ENCODE measurements at regions not wholly inside any gene's neighbourhood (a gene's known extent, or its start where the extent isn't known, plus 50 kb on each side); places are given as distances from the start of the nearest gene placed in this dataset.
"Not testable (repeated sequence)": the region's sequence is repeated elsewhere in the genome, so short reads cannot be mapped to it uniquely, and the experiment has no call there.

DNA sequence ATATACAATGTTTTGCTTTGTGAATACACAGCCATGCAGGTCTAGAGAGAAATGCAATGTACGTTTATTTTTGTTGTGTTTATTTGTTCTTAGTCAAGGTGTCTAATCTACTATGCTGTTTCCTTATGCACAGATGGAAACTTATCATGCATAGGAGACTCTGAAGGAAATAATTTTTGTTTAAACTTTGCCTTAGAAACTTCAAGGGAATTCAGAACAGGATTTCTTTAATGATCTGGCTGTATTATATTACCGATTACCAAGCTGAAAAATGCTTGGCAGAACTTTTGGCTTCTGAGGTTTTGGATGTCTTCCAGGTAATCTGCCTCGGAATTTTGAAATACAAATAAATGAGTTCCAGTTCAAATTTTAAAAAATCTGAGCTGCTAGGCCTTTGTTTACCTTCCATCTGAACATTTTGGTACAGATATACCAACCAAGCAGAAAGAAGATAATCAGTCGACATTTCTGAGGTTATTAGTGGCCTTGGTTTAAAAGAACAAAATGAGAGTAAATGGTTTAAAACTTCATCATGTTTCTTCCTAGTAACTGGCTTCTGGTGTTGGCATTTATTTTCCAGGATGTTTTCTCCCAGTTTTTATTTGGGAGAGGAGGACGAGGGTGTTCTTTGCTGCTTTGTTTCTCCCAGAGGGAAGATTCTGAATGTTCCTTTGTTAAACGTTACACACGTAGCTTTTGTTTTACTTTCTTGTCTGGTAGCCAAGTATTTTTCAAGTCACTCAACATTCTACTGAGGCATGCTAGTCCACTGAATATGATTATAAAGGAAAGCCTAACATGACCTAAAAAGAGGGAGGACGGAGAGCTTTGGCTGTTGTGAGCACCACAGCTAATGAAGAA is 421.8 kb upstream of the TBL1XR1 start:
- no peak overlapping the region for H3K4me3 ChIP-seq (ENCODE audit: low read depth, low read length)
- DNase-seq (ENCODE audit: low read depth, low spot score) = peak; percentile 92
- in situ Hi-C loops (cut with HindIII; ENCODE audit: low sequenced_read_pairs) = no loop called here
- TF ChIP-seq, protein P1, sequence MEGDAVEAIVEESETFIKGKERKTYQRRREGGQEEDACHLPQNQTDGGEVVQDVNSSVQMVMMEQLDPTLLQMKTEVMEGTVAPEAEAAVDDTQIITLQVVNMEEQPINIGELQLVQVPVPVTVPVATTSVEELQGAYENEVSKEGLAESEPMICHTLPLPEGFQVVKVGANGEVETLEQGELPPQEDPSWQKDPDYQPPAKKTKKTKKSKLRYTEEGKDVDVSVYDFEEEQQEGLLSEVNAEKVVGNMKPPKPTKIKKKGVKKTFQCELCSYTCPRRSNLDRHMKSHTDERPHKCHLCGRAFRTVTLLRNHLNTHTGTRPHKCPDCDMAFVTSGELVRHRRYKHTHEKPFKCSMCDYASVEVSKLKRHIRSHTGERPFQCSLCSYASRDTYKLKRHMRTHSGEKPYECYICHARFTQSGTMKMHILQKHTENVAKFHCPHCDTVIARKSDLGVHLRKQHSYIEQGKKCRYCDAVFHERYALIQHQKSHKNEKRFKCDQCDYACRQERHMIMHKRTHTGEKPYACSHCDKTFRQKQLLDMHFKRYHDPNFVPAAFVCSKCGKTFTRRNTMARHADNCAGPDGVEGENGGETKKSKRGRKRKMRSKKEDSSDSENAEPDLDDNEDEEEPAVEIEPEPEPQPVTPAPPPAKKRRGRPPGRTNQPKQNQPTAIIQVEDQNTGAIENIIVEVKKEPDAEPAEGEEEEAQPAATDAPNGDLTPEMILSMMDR (IDR thresholded peaks at IDR 0.05; ENCODE audit: low read depth, low read length) = no peak

DNA sequence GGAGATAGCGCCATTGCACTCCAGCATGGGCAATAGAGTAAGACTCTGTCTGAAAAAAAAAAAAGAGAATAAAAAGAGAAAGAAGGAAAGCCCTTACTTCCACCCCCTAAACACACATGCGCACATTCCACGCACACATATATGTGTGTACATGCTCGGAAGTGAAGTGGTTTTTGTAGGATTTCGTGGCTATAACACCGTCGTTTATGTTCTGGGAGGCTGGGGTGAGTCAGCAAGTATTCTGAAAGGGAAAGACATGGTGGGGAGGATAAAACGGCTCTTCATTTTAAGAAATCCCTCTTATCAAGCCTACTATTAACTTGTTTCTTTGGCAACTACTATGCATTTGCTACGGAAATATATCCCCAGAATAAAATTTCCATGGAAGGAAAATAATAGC is 422.8 kb upstream of the TBL1XR1 start:
- in situ Hi-C loops (cut with HindIII; ENCODE audit: low sequenced_read_pairs) = no loop called here
- TF ChIP-seq, protein P1 (IDR thresholded peaks at IDR 0.05; ENCODE audit: low read depth, low read length) = no peak
- no peak for DNase-seq (ENCODE audit: low read depth, low spot score)
- no peak overlapping the region for H3K4me3 ChIP-seq (ENCODE audit: low read depth, low read length)

DNA sequence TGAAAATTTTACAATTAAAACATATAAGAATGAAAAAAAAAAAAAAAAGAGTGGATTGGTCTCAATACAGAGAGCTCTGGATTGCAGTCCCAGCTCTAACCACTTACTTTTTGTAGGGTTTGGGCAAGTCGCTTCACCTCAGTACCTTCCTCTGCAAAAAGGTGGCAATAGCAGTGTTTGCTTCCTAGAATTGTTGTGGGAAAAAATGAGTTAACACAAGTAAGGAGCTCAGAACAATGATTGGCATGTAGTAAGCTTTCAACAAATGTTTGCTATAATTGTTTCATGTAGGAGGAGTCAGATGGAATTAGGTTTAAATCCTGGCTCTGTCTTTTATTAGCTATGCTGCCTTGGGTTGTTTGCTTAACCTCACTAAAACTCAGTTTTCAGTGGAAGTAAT is 425.2 kb upstream of the TBL1XR1 start:
- in situ Hi-C loops (cut with HindIII; ENCODE audit: low sequenced_read_pairs) = no loop called here
- DNase-seq (ENCODE audit: low read depth, low spot score) = no peak
- no peak overlapping the region for H3K4me3 ChIP-seq (ENCODE audit: low read depth, low read length)
- TF ChIP-seq, protein P1 (IDR thresholded peaks at IDR 0.05; ENCODE audit: low read depth, low read length) = no peak

DNA sequence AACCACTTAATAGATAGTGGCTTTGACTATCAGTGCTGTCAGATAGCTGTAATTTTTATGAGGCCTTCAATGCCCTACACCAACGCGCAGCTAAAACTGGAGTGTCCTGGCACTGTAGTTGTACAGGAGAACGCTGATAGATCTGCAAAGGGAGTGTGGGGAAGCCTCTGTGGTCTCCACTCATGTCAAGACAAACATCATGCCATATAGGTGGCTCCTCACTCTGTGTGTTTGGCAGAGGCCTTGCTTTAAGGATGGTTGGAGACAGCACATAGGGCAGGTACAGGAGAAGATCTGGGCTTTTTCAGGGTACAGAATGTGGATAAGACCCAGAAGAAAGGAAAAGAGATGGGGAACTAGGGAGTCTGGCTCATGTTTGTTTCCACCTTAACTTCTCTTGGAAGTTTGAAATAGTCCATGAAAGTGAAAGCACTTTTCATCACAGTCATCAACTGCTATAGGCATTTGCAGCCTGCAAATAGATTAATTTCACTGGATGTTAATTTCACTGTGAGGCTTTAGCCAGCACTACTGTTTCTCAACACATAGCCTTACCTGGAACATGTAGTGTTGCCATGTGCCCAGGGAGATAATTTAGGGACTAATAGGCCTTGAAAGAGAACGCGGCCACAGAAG is 425.8 kb upstream of the TBL1XR1 start:
- no peak for DNase-seq (ENCODE audit: low read depth, low spot score)
- H3K4me3 ChIP-seq (ENCODE audit: low read depth, low read length) = no peak overlapping the region
- in situ Hi-C loops (cut with HindIII; ENCODE audit: low sequenced_read_pairs) = no loop called here
- TF ChIP-seq, protein P1 (IDR thresholded peaks at IDR 0.05; ENCODE audit: low read depth, low read length) = no peak

DNA sequence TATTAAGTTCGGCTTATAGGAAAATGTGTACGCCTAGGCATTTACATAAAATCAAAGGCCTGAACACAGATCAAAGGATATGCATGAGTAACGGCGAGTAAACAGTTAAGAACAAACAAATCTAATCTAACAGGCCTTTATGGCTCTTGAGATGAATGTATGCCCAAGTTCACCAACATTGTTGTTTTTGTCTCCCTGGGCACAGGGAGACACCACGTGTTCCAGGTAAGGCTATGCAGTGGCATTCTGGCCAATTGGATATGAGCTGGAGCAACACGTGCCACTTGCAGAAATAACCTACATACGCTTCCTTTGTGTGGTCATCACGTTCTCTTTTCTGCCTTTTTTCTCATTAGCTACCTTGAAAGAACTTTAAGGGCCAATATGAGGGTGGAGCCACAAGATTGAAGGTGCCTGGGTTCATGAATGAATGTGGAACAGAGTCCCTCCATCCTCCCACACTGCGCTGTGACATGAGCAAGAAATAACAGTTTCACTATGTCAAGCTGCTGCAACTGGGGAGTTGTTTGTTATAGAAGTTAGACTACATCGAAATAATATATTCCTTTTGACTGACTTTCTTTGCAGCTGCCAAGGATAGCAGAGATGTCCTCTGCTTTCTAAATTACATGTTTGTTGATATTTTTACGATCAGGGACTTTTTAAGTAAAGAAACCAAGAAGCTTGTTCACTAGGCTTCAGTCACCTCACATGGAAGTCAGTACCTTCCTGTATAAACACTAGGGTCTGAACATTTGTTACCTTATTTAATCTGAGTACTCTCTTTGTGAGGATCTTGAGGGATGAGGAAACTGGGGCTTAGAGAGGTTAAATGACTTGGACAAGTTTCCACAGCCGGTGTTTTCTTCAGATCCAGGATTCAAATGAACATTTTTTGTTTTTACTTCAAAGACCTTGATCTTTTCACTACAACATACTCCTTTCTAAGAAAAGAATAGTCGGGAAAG is 427.5 kb upstream of the TBL1XR1 start:
- DNase-seq (ENCODE audit: low read depth, low spot score) = peak; percentile 12
- in situ Hi-C loops (cut with HindIII; ENCODE audit: low sequenced_read_pairs) = no loop called here
- H3K4me3 ChIP-seq (ENCODE audit: low read depth, low read length) = no peak overlapping the region
- TF ChIP-seq, protein P1 (IDR thresholded peaks at IDR 0.05; ENCODE audit: low read depth, low read length) = no peak

DNA sequence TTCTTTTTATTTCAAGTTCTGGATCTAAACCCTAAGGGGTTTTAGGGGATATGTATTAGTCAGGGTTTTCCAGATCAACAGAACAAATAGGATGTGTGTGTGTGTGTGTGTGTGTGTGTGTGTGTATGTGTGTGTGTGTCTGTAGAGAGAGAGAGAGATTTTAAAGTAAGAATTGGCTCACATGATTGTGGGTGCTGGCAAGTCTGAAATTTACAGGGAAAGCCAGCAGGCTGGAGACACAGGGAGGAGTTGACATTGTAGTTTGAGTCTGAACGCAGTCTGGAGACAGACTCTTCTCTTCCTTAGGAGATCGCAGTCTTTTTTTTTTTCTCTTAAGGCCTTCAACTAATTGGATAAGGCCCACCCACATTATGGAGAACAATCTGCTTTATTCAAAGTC is 428.8 kb upstream of the TBL1XR1 start:
- H3K4me3 ChIP-seq (ENCODE audit: low read depth, low read length) = no peak overlapping the region
- TF ChIP-seq, protein P1 (IDR thresholded peaks at IDR 0.05; ENCODE audit: low read depth, low read length) = no peak
- in situ Hi-C loops (cut with HindIII; ENCODE audit: low sequenced_read_pairs) = no loop called here
- no peak for DNase-seq (ENCODE audit: low read depth, low spot score)

DNA sequence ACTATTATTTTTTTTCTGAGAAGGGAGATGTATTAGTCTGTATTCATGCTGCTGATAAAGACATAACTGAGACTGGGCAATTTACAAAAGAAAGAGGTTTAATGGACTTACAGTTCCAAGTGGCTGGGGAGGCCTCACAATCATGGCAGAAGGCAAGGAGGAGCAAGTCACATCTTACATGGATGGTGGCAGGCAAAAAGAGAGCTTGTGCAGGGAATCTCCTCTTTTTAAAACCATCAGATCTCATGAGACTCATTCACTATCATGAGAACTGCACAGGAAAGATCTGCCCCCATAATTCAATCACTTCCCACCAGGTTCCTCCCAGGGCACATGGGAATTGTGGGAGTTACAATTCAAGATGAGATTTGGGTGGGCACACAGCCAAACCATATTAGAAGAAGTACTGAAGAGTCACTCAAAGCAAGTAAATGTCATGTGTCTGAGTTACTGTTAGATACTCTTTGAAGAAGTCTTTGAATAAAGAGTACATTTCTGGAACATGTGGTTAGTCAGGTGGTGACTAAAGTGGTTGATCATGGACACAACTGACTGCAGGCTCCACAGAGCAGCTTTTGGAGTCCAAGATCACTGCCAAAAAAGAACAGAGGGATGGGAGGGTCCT is 430.9 kb upstream of the TBL1XR1 start:
- in situ Hi-C loops (cut with HindIII; ENCODE audit: low sequenced_read_pairs); DNase-seq (ENCODE audit: low read depth, low spot score); H3K4me3 ChIP-seq (ENCODE audit: low read depth, low read length): not testable (repeated sequence)

All from astrocyte of the spinal cord (primary cell).